Kasumi-1 (cell line): ENCODE measurements at regions not wholly inside any gene's neighbourhood (a gene's known extent, or its start where the extent isn't known, plus 50 kb on each side); places are given as distances from the start of the nearest gene placed in this dataset.

Source experiments
- DNase-seq, 2 experiments: peaks; one replicate each; lab custom pipeline; 2025; lab: John Stamatoyannopoulos, UW

DNA sequence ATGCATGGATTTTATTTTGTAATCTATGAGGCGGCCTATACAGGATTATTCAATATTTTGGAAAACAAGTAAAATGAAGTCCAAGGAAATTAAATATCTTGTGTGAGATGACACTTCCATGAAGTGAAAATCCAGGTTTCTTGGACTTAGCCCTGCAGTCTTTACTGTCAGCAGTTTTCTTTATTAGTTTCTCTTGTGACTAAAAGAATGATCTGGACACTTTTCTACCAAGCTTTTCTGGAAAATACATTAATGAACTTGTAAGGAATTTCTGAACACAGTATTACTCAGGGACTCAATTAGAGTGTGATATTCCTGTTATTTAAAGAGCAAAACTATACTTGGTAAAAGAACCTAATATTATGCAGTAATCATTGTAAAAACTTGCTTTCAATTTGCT is 610.4 kb upstream of the SLC8A1 start:
- DNase-seq, result no peak

GRCh38 chr2:41066168-41066567 is 614.3 kb upstream of the SLC8A1 start:
- DNase-seq, result no peak

DNA sequence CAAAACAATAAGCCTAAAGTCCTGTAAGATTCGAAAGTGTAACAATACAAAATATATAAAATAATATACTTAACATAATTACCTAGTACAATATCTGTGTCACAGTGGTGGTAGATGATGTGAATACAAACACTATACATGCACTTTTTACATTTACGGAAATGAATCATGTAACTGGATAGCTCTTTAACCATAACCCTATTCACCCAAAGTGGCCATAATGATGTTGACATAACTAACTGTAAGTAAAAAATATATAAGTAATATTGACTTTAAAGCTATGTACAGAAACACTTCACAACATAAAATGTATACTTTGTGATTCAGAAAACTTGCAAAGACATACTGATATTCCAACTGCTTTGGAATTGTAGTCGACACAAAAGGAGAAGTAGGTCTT is 616.9 kb upstream of the SLC8A1 start:
- no peak for DNase-seq

DNA sequence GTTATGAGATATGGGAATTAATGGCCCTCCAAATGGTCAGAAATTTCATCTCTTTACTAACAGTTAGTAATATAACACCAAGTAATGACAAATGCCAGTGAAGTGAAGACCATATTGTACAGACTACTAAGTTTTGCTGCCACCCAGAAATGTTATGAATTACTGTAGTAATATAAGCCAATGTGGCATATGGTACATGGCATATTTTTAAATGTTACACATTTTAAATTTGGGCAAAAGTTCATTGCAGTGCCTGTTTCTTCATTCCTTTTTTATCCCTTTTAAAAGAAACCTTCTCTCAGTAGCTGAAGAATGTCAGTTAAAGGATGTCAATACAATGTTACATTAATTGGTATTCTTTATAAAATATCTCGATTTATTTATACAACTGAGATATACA is 626.5 kb upstream of the SLC8A1 start:
- no peak for DNase-seq

DNA sequence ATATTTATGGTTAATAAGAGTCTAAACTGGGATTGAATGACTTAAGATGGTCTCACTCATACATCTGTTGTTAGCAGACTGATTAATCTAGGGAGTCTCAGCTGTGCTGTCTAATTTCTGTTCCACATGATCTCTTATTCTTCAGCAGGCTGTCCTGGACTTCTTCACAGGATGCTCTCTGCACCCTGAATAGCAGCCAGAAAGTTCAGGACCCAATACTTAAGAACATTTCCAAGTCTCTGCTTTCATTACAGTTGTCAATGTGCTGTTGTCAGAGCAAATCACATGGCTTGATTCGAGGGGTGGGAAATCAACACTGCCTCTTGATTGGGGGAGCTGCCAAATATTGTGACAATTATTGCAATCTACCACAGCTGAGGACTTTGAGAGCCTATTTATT is 627.1 kb upstream of the SLC8A1 start:
- no peak for DNase-seq

DNA sequence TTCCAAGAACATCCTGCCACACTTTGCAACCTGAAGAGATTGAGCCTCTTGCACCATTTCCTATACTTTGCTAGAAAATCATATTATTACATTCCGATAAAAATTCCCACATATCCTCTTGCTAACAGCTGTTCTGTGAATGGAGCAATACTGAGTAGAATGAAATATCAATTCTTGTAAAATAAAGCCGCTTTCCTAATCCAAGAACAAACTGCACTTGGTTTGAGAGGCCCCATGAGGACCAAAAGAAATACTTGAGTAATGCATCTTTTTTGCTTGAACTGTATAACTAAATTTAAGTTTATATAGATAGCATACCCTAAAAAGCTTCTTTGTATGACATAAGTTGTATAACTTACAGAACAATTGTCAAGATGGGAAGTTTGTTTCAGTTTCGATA is 632.4 kb upstream of the SLC8A1 start:
- DNase-seq, result no peak

DNA sequence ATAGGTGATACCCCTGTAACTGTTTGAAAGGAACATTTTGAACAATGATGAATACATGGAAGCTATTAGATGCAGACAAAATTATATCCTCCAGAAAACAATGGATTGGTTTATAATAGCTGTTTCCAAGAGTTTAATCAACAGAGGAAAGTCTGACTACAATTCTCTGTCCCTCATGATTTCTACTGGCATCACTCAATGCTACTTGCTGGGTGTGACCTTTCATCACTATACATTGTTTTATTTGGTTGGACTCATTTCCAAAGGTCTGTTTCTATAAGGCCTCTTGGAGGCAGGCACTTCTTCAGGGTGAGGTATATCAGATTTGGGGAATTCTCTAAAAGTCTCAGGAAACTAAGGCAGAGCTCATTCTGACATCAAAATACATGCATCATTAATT is 636.1 kb upstream of the SLC8A1 start:
- DNase-seq, result no peak

DNA sequence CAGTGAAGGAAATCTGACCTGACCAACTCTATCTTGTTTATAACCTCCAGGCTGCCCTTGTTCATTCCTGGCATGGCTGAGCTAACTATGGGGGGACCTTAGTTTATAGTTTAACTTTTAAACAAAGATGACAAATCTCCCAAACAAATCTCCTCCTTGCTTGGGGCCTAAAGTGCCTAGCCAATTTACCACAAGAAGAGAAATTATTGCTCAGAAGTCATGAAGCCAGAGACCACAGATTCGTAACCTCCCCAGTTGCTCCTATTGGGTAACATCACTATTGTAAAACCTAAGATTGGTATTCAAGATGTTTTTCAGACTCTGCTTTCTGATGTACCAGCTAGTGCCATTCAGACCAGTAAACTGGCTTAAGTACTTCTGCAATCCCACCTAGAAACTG is 649.4 kb upstream of the SLC8A1 start:
- DNase-seq, result no peak

DNA sequence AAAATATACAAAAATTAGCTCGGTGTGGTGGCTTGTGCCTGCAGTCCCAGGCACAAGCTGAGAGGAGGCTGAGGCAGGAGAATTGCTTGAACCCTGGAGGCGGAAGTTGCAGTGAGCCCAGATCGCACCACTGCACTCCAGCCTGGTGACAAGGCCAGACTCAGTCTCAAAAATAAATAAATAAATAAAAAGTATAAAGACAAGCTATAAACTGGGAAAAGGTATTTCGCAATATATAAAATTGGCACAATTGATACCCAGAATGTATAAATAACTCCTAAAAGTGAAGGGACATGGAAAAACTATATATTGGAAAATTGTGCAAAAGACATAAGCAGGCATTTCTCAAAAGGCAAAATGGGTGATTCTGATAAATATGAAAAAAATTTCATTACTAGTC is 657.9 kb upstream of the SLC8A1 start:
- no peak for DNase-seq

GRCh38 chr2:41111836-41112627 is 660.1 kb upstream of the SLC8A1 start:
- no peak for DNase-seq

DNA sequence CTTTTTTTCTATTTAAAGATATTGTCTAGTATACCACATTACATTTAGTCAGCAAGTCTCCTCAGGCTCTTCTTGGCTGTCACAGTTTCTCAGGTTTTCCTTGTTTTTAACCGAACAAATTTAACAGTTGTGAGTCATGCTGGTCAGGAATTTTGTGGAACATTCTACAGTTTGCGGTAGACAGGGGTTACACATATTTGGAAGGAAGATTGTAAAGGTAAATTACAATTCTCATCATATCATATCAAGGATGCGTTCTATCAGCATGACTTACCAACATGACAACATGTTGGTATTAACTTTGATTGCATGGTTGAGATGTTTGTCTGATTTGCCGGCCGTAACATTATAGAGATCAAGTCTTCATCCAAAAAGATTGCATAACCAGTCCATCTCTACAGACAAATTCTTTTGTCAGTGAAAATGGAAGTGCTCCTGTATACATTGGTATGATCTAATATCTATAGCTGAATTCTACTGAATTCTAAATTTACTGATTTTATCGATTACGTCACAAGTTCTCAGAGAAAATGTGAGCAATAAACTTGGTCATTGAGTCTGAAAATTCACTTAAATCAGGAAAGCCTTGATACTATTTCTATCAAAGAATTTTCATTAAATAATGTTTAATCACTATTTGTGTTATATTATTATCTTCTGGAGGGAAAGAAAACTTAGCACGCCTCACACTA is 664.4 kb upstream of the SLC8A1 start:
- DNase-seq, result no peak

GRCh38 chr2:41119489-41119888 is 667.6 kb upstream of the SLC8A1 start:
- DNase-seq, result no peak

GRCh38 chr2:41123341-41123740 is 671.5 kb upstream of the SLC8A1 start:
- no peak for DNase-seq

DNA sequence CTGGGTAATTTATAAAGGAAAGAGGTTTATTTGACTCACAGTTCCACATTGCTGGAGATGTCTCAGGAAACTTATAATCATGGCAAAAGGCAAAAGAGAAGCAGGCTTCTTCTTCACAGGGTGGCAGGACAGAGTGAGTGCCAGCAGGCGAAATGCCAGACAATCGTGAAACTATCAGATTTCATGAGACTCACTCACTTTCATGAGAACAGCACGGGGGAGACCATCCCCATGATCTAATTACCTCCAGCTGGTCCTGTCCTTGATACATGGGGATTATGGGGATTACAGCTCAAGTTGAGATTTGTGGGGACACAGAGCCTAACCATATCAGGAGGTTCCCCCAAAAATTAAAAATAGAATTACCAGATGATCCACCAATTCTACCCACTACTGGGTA is 675.5 kb upstream of the SLC8A1 start:
- no peak for DNase-seq

- no peak for DNase-seq
These were observed 678.1 kb upstream of the SLC8A1 start for GRCh38 chr2:41129988-41130387.

DNA sequence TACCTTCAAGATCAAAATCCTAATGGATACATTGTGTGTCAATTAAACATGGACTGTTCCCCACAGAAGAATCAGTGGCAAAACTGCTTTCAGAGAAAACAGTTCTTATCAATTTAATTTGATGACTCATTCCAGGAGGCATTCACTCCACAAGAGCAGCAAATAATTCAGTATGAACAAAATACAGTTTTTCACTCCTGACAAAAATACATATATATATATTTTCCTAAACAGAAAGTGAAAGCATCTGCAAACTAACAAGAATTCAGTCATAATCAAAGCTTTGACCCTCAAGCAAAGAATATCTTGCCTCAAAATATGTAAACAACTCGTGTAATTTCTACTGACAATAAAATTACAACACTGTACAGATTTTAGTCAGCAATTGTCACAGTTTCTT is 685.1 kb upstream of the SLC8A1 start:
- DNase-seq, result no peak

- no peak for DNase-seq
These were observed 689.4 kb upstream of the SLC8A1 start for GRCh38 chr2:41141146-41141791.

GRCh38 chr2:41142478-41142877 is 690.6 kb upstream of the SLC8A1 start:
- DNase-seq, result no peak

DNA sequence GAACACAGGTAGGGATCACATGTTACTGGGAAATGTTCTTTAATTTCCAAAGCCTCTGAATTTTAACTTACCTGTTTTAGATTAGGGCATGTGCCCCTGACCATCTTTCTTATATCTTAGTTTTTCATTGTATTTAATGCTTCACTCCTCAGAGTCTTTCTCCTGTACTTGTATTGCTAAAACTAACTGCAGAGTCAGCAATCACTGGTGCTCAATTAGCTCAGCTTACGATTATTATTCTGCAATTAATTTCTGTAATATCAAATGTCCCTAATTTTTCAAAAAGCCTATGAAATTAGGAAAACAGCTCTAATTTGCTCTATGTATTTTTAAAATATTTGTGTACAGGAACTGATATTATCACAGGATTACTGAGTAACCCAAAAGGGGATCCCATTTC is 693.2 kb upstream of the SLC8A1 start:
- DNase-seq, result no peak

GRCh38 chr2:41149054-41149453 is 697.2 kb upstream of the SLC8A1 start:
- no peak for DNase-seq

- no peak for DNase-seq
These were observed 699.9 kb upstream of the SLC8A1 start for GRCh38 chr2:41151746-41152145.

DNA sequence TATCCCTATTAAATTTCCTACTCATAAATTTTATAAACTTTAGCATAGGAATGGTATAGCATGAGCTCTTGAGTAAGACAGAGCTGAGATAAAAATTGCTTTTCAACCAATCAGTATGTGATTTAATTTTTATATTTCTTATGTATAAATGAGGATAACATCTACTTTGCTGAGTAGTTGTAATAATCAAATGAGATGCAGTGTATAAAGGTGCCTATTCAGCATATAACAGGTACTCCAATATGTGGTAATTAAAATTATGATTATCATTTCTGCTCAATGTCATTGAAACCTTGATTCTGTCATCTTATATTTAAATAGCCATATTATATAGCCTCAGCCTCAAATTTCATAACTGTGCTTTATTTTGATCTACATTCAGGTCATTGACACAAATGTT is 700.4 kb upstream of the SLC8A1 start:
- no peak for DNase-seq

- no peak for DNase-seq
These were observed 708.5 kb upstream of the SLC8A1 start for GRCh38 chr2:41160439-41160838.
